Fibroblast of skin of left quadriceps (primary cell): ENCODE measurements at regions not wholly inside any gene's neighbourhood (a gene's known extent, or its start where the extent isn't known, plus 50 kb on each side); places are given as distances from the start of the nearest gene placed in this dataset.
"Not testable (repeated sequence)": the region's sequence is repeated elsewhere in the genome, so short reads cannot be mapped to it uniquely, and the experiment has no call there.

ENCODE experiments used
- DNase-seq, 2 experiments: peaks; one replicate each; pipeline ENCODE4 v3.0.0-alpha.2; 2013; ENCODE audit warnings: low read depth in 2 of 2

DNA sequence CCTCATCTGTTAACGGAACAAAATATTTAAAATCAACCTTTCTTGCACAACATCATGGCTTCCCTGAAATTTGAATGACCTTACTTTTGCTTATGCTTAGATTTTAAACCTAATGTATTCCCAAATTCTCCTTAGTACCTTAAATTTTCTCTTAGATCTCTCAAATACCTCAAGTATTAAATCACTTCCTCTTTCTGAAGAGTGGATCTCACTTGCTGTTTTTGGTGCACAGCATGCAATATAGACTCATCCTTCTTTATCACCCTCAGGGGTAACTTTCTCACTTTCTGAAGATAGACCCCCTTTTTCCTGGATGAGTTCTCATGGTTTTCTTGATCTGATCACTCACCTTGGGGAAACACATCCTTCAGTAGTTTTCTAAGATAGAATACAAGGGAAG lies 871.7 kb downstream of the DACH1 start:
- DNase-seq: no peak

DNA sequence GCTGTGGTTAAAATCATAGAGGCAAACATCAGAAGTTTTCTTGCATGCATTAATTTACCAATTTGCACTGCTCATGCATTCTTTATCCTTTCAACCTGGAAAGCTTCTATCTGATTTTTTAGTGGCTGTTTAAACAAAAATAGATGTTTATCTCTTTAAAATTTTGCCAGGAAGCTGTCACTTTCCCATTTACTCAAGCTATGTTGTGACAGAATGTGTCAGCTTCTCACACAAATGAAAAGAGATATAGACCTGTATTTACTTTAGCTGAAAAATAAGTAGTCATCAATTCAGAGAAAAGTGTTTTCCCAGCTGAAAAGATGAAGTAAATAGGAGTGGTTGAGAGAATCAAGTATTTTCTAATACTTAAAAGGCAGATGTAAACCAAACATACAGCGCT lies 872.8 kb downstream of the DACH1 start:
- no peak for DNase-seq

DNA sequence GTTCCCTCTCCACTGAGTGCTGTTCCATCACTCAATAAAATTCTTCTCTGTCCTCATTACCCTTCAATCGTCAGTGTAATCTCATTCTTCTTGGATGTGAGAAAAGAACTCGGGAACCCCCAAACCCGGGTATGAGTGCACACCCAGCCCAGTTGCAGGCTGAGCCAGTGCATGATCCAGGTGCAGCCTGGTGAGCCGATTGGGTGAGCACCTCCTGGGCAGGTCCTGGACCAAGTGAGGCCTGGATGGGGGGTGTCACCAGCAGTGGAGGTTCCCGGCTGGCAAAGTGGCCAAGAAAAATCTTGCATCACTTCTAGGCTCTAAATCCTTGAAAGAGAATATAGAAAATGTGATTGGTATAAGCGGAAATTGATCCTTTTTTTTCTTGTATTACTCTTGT lies 878.8 kb upstream of the KLHL1 start:
- DNase-seq: no peak

DNA sequence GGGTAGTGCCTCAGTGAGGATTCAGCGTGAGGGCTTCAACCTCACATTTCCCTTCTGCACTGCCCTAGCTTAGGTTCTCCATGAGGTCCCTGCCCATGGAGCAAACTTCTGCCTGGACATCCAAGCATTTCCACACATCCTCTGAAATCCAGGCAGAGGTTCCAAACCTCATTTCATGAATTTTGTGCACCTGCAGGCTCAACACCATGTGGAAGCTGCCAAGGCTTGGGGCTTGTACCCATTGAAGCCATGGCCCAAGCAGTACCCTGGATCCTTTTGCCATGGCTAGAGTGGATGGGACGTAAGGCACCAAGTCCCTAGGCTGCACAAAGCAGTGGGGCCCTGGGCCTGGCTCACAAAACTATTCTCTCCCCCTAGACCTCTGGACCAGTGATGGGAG lies 877.1 kb upstream of the KLHL1 start:
- no peak for DNase-seq

DNA sequence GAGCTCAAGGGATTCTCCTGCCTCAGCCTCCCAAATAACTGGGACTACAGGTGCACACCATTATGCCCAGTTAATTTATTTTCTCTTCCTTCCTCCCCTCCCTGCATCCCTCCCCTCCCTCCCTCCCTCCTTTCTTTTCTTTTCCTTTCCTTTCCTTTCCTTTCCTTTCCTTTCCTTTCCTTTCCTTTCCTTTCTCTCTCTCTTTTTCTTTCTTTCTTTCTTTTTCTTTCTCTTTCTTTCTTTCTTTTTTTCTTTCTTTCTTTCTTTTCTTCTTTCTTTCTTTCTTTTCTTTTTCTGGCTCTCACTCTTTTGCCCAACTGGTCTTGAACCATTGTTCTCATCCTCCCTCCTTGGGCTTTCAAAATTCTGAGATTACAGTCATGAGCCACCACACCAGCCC lies 873.0 kb upstream of the KLHL1 start:
- not testable (repeated sequence) for DNase-seq

DNA sequence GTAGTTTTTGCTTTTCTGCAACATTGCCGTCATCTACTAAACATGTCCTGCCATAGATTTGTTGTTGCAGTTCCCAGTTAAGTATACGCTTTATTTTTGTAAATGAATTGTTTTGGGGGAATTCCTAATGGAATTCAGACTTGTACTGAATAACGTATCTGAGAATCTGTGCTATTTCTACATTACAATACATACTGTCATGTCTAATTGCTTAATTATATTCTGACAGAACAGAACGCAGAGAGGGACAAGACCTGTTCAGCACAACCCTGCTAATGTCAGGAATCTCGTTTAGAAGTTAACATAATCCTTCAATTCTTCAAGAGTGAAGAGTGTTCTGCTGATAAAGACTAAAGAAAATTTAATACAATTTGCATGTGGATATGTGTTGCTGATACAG lies 861.1 kb upstream of the KLHL1 start:
- DNase-seq: no peak

DNA sequence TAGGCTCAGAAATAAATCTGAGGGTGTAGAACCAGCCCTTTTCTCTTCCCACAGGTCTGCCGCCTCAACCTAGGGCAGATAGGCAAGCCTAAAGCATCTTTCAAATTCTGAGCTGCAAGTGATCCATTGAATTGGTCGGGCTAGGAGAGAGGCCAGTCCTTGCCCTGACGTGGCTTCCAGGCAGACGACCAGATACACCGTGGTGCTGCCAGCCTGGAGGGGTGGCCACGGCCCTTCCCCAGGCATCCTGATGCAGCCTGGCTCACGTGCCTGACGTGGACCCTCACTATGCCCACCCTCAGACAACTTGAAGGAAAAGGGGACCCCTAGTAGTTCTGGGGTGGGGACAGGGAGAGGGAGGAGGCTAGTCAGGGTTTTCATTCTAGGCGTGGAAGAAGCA lies 859.3 kb upstream of the KLHL1 start:
- DNase-seq: no peak

DNA sequence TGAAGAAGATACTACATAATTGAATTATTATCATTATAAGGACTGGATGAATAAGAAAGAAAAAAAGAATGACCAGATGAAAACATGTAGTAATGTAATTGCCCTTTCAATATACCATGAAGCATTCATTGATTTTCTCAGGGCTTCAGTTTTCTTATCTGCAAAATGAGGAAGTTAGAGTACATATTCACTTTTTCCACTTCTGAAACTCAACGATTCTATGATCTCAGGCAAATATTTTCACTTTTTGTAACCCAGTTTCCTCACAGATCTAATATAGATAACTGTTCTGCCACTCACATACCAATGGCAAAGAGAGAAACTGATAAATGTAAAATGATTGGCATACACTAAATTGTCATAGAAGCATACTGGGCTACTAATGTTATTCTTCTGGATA lies 856.6 kb upstream of the KLHL1 start:
- DNase-seq: no peak

DNA sequence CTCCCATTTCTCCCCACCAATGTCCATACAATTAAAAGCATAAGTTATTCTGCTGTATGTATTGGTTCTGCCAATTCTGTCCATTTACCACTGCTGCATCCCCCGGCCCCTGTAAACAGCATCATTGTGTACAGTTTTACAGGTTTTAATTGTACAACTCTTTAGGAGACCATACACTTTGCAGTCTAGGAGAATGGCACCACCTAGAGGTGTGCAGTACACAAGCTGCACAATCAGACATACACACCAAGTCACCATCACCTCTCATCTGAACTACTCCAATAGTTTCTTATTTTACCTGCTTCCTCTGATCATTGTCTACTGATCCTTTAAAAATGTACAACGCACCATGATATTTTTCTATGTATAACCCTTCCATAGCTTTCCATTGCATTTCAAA lies 855.9 kb upstream of the KLHL1 start:
- no peak for DNase-seq

DNA sequence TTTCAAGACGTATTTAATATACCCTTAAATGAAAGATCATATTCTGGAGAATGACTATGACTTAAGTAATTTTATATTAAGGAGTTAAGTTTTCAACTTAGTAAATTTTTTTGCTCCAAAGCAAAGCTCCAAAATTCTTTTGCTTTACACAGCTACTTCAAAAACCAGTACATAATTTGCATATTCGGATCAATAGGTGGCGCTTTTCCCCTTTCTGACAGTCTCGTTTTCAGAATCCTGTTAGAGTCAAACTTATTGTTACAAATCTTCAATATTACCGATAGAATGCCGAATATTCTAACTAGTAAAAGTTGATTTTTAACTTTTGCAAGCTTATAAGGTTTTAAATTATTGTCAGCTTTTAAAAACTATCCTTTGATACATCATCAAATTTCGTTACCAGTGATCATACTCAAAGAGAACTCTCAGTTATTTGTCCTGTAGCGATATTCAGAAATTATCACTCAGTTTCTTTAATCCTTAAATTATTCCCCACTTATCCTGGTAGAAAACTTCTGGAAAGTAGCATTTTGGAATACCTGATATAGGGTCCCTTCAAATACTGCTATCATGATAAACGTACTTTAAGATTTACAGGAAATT lies 852.7 kb upstream of the KLHL1 start:
- DNase-seq: peak; percentile 3 to 4

DNA sequence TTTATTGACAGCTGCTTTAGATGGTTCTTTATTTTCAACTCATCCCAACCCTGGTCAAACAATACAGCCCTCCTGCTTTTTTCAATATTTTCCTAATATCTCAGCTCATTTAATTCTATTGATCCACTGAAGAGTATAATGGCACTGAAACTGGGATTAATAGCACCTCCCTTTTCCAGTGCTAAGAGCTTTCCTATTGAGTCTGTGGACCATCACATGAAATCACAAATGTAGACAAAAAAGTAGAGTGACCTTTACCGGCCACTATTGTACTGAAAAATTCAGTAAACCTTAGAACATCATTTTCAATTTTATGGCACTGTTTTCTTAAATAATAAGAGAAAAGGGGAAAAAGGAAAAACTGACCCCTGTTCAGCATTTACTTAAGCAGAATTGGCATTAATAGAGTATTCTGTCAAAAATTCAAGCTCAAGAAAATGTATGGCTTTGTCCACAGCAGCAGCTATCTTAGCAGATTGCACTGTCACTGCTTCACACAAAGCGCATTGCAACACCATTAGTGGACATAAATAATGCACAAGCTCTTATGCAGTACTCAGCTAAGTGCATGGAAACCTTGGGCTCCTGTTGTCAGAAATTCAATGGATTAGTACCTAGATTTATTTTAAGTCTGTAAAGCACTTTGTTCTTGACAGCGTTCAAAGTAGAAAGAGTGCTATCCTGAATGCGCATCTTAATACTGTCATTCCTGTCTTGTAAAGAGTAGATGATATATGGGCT lies 851.0 kb upstream of the KLHL1 start:
- no peak for DNase-seq

DNA sequence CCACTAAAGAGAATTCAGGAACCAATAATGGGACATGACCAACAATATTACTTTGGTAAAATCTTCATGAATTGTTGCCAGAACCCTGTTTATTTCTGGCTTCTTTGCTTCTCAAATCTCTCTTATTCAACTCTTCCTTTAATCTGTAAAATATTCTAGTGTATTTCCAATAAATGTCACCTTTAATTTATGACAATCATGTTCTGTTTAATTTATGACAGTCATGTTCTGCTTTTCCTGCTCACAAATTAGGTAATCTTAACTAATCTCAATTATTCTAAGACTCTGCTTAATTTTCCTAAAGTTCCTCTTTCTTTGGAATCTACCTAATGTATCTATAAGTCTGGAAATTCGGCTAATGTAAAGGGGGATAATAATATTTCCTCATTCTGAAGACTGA lies 847.6 kb upstream of the KLHL1 start:
- no peak for DNase-seq

DNA sequence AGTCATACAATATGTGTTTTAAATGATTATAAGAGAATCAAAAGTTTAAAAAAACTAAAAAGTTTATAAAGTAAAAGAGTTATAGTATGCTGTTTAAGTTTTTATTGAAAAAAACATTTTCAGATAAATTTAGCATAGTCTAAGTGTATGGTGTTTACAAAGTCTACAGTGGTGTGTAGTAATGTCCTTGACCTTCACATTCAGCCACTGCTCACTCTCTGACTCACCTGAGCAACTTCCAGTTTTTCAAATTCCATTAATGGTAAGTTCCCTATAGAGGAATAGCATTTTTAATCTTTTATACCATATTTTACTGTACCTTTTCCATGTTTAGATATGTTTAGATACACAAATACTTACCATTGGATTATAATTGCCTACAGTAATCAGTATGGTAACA lies 842.4 kb upstream of the KLHL1 start:
- DNase-seq: no peak

DNA sequence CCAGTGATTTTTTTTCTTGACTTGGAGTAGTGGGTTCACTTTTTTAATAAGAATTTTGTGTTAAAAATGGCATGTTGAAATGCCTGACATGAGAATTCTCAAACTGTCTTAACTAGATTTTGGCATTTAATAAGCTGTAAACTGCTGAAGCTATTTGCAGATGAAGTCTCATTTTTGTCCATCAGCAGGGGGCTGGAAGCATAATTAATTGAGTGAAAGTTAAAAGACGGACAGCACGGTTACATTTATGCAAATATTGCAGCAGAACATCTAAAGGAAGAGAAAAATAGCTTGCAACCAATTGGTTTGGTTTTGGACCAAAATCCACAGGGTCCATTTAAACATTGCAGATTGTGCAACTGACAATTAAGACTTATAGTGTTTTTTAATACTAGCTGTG lies 837.3 kb upstream of the KLHL1 start:
- no peak for DNase-seq

DNA sequence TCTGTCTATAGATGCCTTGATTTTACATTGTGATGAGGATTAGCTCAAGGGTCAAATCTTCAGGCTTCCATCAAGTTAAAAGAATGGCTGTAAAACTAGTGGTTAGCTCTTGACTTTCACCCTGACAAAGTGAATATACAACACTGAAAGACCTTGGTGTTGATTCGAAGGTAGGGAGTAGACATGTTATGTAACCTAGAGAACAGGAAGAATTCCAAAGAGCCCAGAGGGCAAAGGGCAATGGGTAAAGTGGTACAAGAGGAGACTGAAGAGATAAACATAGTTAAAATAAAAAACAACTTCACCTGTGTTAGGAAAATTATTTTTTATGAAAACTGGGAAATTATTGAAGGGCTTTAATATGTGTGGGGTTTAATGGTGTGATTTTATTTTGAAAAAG lies 833.2 kb upstream of the KLHL1 start:
- no peak for DNase-seq

DNA sequence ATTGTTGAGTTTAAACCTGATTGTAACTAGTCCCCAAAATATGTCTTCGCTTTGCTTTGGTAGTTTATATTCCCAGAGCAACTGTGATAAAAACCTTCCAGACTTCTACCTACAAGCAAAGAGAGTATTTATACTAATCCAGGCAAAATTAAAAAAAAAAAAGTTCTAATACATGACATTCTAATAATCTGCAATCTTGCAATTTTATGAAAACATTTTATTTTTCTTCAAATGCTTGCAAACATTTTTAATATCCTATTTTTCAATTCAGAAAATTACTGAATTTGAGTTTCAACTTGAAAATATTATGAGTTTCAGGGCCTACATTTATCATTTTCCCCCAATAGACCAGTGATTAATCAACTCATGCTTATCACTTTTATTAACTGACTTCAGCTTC lies 830.2 kb upstream of the KLHL1 start:
- DNase-seq: no peak

DNA sequence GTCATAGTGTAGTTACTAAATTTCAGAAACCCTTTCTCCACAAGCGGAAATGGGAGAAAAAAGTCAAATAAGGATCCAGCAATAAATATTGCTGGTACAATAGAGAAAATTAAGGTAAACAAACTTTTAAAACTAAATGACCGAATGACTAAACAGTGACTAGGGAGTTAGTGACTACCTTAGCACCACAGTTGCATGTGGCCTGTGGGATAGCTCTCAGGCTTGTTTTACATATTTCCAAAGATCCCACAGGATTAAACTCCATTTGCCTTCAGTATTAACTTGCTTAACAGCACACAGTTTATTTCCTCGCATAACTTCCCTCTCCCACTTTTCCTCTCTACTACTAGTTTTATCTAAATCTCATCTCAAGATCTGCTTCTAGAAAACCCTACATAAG lies 824.3 kb upstream of the KLHL1 start:
- no peak for DNase-seq

DNA sequence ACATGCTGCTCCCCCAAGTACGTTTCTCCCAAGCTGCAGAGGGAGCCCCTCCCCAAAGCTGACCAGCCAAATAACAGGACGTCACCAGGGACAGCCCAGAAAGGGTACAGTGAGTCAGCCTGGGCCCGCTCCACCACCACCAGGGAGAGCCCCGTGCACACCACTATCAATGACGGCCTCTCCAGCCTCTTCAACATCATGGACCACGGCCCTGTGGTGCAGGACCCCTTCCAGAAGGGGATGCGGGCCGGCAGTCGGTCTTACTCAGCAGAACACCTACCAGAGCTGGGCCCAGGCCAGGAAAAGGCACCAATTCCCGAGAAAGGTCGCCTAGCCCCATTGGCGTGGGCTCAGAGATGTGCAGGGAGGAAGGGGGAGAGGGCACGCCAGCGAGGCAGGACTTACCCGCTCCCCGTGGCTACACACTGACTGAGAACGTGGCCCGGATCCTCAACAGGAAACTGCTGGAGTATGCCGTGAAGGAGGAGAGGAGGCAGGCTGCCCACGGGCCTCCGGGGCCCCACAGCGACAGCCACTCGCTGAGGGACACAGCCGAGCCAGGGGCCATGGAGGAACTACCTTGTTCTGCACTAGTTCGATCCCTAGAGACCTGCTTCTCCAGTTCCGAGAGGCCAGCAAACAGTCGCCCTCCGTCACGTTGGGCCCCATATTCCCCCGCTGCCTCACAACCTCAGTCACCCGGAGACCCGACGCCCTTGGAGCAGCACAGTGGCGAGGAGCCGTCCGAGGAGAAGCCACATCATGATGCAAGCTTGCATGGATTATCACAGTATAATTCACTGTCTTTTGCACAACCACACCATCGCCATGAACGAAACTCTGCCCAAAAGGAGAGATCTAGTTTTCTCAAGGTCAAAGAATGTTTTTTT lies 815.9 kb upstream of the KLHL1 start:
- DNase-seq: no peak

DNA sequence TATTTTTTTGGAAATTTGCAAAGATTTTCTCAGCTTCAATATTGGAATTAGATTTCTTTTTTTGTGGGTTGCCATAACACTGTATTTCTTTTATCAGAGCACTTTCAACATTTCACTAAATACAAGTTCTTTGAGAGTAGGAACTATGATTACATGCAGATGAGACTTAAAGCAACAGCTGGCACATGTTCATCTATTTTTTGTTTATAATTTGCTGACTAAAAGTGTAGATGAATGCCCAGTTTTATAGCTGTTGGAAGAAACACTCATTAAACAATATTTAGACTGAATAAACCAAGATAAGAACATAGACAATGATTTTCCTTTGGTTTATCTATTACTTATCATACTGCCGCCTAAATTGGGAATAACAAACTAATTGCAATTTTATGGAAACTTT lies 803.0 kb upstream of the KLHL1 start:
- DNase-seq: no peak

DNA sequence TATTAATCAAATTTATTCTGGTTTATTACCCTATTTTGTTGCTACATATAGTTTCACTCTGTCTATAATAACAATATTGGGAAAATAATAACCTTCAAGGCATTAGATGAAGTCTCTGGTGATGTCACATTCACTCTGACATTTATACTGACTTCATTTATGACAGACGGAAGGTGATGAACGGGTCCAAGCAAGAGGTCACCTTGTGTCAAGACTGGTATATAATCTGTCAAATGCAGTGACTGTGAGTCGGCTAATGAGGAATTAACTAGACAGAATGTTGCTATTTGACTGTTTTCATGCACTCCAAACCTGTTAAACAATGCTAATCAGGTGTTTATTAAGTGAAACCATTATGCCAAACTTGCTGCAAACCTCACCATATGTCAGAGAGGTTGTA lies 800.5 kb upstream of the KLHL1 start:
- DNase-seq: no peak

DNA sequence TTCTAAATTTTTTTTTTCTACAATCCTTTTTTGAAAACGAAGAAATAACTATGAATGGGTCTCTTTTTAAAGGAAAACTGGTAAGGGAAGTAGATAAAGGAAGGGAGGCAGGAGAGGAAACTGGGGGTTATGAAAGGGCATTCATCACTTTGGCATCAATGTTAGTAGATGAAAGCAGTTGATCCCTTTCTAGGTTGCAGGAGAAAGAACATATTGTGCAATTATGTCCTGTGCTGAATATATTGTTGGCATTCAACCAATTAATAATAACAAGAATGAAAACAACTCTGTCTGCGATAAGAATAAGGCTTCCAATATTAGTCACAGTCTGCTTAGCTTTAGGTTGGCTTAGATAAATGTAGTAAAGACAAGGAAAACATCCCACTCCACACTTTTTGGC lies 796.8 kb upstream of the KLHL1 start:
- no peak for DNase-seq

DNA sequence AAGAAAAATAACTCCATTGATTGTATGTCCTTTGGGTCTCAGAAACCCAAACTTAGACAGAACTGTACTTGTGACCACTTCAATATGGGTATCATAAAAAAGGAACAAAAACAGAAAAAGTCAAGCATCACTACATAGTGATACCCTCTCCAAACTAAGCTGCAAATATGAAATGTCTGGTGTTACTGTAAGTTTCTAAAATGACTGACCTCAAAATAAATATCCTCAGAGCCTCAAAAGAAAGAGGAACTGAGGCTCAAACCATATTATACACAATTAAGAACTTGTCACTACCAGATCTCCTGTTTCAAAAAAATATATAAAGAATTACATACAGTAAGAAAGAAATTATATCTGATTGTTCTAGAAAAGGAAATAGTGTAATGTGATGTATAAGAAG lies 787.9 kb upstream of the KLHL1 start:
- DNase-seq: no peak

DNA sequence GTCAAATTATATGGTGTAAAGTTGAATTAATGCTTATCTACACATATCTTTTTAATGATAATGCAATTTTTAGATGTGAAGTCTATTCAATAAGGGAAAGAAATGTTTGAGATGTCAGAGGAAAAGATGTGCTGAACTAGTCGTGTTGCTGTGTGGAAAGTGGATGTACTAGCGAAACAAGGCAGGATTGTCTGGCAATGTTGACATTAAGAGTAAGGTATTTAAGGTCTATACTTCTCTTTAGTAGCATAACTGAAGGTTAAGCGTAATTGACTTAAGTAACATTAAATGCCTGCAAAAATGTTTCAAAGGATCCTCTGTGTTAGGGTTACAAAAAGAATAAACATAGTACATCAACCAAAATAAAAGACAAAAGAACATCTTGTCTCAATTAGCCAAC lies 787.3 kb upstream of the KLHL1 start:
- no peak for DNase-seq
